Muscle of leg (tissue), 3 donors: ENCODE measurements at regions not wholly inside any gene's neighbourhood (a gene's known extent, or its start where the extent isn't known, plus 50 kb on each side); places are given as distances from the start of the nearest gene placed in this dataset.
"Not testable (repeated sequence)": the region's sequence is repeated elsewhere in the genome, so short reads cannot be mapped to it uniquely, and the experiment has no call there.

Experiments used
- DNase-seq: peaks from one replicate; pipeline ENCODE4 v3.0.0; 2013
- H3K27ac ChIP-seq: one replicate; pipeline ENCODE4 v1.5.1; 2013; ENCODE audit warnings: mild to moderate bottlenecking, low read length, control low read depth
- H3K27me3 ChIP-seq: one replicate; pipeline ENCODE4 v1.6.1; 2013; ENCODE audit warnings: low read length; ENCODE audit not compliant: control insufficient read depth, insufficient read depth
- H3K36me3 ChIP-seq: one replicate; pipeline ENCODE4 v1.6.1; 2013; ENCODE audit warnings: low read length; ENCODE audit not compliant: control insufficient read depth, insufficient read depth
- H3K4me1 ChIP-seq: one replicate; pipeline ENCODE4 v1.6.1; 2013; ENCODE audit warnings: low read length; ENCODE audit not compliant: control insufficient read depth, insufficient read depth
- H3K4me3 ChIP-seq: one replicate; pipeline ENCODE4 v1.5.1; 2013; ENCODE audit warnings: low read length, control low read depth
- H3K9me3 ChIP-seq: replicated peaks from 2 replicates; pipeline ENCODE4 v1.6.1; 2013; ENCODE audit warnings: low read depth, low read length; ENCODE audit not compliant: control insufficient read depth
- WGBS: methylation state at CpG from one replicate; pipeline ENCODE4 v1.1.5; 2013; ENCODE audit warnings: missing lambda C conversion rate; ENCODE audit not compliant: insufficient coverage; 5-methylcytosine and 5-hydroxymethylcytosine counted together

- not testable (repeated sequence) for H3K27ac ChIP-seq, H3K27me3 ChIP-seq, DNase-seq, H3K9me3 ChIP-seq, H3K4me3 ChIP-seq, H3K36me3 ChIP-seq, H3K4me1 ChIP-seq
- WGBS: no CpG with 5 or more reads among the region's 8 CpGs
Observed at GRCh38 chr18:14415806-14416205, 127.6 kb downstream of the POTEC start.

- not testable (repeated sequence) for H3K36me3 ChIP-seq, H3K9me3 ChIP-seq, H3K4me3 ChIP-seq, H3K27me3 ChIP-seq, H3K27ac ChIP-seq, DNase-seq, H3K4me1 ChIP-seq
- 83% methylated on average over 2 of the region's 6 CpGs for WGBS
Observed at GRCh38 chr18:14415399-14415798, 128.0 kb downstream of the POTEC start.

- DNase-seq, H3K9me3 ChIP-seq, H3K4me1 ChIP-seq, H3K27ac ChIP-seq, H3K4me3 ChIP-seq, H3K27me3 ChIP-seq, H3K36me3 ChIP-seq: not testable (repeated sequence)
- no CpG with 5 or more reads among the region's 3 CpGs for WGBS
Observed at GRCh38 chr18:14395533-14395932, 147.9 kb downstream of the POTEC start.

- not testable (repeated sequence) for DNase-seq, H3K36me3 ChIP-seq, H3K9me3 ChIP-seq, H3K4me3 ChIP-seq, H3K4me1 ChIP-seq, H3K27ac ChIP-seq, H3K27me3 ChIP-seq
- WGBS: 96% methylated on average over 42 of the region's 50 CpGs
Observed at GRCh38 chr18:14393563-14394103, 149.8 kb downstream of the POTEC start.

GRCh38 chr18:14392604-14393003 lies 150.8 kb downstream of the POTEC start:
- H3K27me3 ChIP-seq, H3K4me1 ChIP-seq, H3K27ac ChIP-seq, H3K9me3 ChIP-seq, H3K4me3 ChIP-seq, H3K36me3 ChIP-seq, DNase-seq: not testable (repeated sequence)
- 95% methylated on average over 23 of the region's 24 CpGs for WGBS

- not testable (repeated sequence) for H3K36me3 ChIP-seq, H3K9me3 ChIP-seq, H3K27ac ChIP-seq, H3K27me3 ChIP-seq, H3K4me3 ChIP-seq, H3K4me1 ChIP-seq, DNase-seq
- WGBS: no CpG with 5 or more reads among the region's 1 CpG
Observed at GRCh38 chr18:14384961-14385360, 158.4 kb downstream of the POTEC start.

GRCh38 chr18:14382666-14383065 lies 160.7 kb downstream of the POTEC start:
- not testable (repeated sequence) for H3K27me3 ChIP-seq, H3K36me3 ChIP-seq, H3K9me3 ChIP-seq, H3K4me3 ChIP-seq, H3K4me1 ChIP-seq, H3K27ac ChIP-seq, DNase-seq
- 86% methylated on average over 12 of the region's 25 CpGs for WGBS

GRCh38 chr18:14379489-14379888 lies 163.9 kb downstream of the POTEC start:
- H3K27me3 ChIP-seq, H3K4me1 ChIP-seq, H3K9me3 ChIP-seq, H3K27ac ChIP-seq, DNase-seq, H3K4me3 ChIP-seq, H3K36me3 ChIP-seq: not testable (repeated sequence)
- no CpG with 5 or more reads among the region's 2 CpGs for WGBS

- DNase-seq, H3K27me3 ChIP-seq, H3K4me1 ChIP-seq, H3K4me3 ChIP-seq, H3K36me3 ChIP-seq, H3K27ac ChIP-seq, H3K9me3 ChIP-seq: not testable (repeated sequence)
- WGBS: 100% methylated on average over 1 of the region's 24 CpGs
Observed at GRCh38 chr18:14378376-14378775, 165.0 kb downstream of the POTEC start.

GRCh38 chr18:14361346-14361745 lies 182.1 kb downstream of the POTEC start:
- H3K27me3 ChIP-seq, H3K36me3 ChIP-seq, H3K4me3 ChIP-seq, H3K9me3 ChIP-seq, H3K4me1 ChIP-seq, H3K27ac ChIP-seq, DNase-seq: not testable (repeated sequence)
- WGBS: 88% methylated on average over 18 of the region's 18 CpGs

- DNase-seq, H3K4me3 ChIP-seq, H3K27ac ChIP-seq, H3K36me3 ChIP-seq, H3K4me1 ChIP-seq, H3K9me3 ChIP-seq, H3K27me3 ChIP-seq: not testable (repeated sequence)
- 93% methylated on average over 5 of the region's 22 CpGs for WGBS
Observed at GRCh38 chr18:14357553-14358297, 185.7 kb downstream of the POTEC start.
